ENCODE measurements at regions not wholly inside any gene's neighbourhood (a gene's known extent, or its start where the extent isn't known, plus 50 kb on each side); places are given as distances from the start of the nearest gene placed in this dataset.
A peak's percentile ranks its signal among the peaks of the same experiment; 100 is the strongest.

GRCh38 chr1:93815366-93816110 lies 63.5 kb downstream of the DNTTIP2 start:
- DNase-seq: no peak

- DNase-seq: no peak
These were observed 64.1 kb downstream of the DNTTIP2 start for GRCh38 chr1:93814795-93815340.

GRCh38 chr1:93814059-93814794 lies 64.8 kb downstream of the DNTTIP2 start:
- peak; percentile 85 for DNase-seq

GRCh38 chr1:93813076-93813475 lies 65.9 kb downstream of the DNTTIP2 start:
- no peak for DNase-seq

- no peak for DNase-seq
These were observed 67.5 kb downstream of the DNTTIP2 start for GRCh38 chr1:93811326-93812065.

- DNase-seq: no peak
These were observed 68.7 kb downstream of the DNTTIP2 start for GRCh38 chr1:93810316-93810715.

GRCh38 chr1:93808871-93809270 lies 70.1 kb downstream of the DNTTIP2 start:
- DNase-seq: no peak

GRCh38 chr1:93807311-93807930 lies 71.6 kb downstream of the DNTTIP2 start:
- DNase-seq: no peak

- no peak for DNase-seq
These were observed 73.9 kb downstream of the DNTTIP2 start for GRCh38 chr1:93805027-93805610.

- DNase-seq: no peak
These were observed 74.6 kb downstream of the DNTTIP2 start for GRCh38 chr1:93804412-93804811.

- DNase-seq: no peak
These were observed 77.5 kb downstream of the DNTTIP2 start for GRCh38 chr1:93801471-93801870.

GRCh38 chr1:93800856-93801255 lies 78.2 kb downstream of the DNTTIP2 start:
- DNase-seq: peak; percentile 54

GRCh38 chr1:93798291-93798690 lies 80.7 kb downstream of the DNTTIP2 start:
- DNase-seq: no peak

- no peak for DNase-seq
These were observed 94.5 kb downstream of the DNTTIP2 start for GRCh38 chr1:93784538-93784937.

- no peak for DNase-seq
These were observed 95.1 kb downstream of the DNTTIP2 start for GRCh38 chr1:93783876-93784275.

- no peak for DNase-seq
These were observed 98.0 kb upstream of the BCAR3 start for GRCh38 chr1:93779540-93780165.

- DNase-seq: no peak
These were observed 96.8 kb upstream of the BCAR3 start for GRCh38 chr1:93778457-93778856.

GRCh38 chr1:93777255-93777654 lies 95.6 kb upstream of the BCAR3 start:
- DNase-seq: no peak

GRCh38 chr1:93776728-93777127 lies 95.1 kb upstream of the BCAR3 start:
- no peak for DNase-seq

GRCh38 chr1:93775224-93775623 lies 93.6 kb upstream of the BCAR3 start:
- DNase-seq: no peak

GRCh38 chr1:93774707-93775106 lies 93.1 kb upstream of the BCAR3 start:
- DNase-seq: no peak

Data from suppressor macrophage treated with lipopolysaccharide for 4 hours (primary cell).